Neutrophil (primary cell): ENCODE measurements at regions not wholly inside any gene's neighbourhood (a gene's known extent, or its start where the extent isn't known, plus 50 kb on each side); places are given as distances from the start of the nearest gene placed in this dataset.
"Not testable (repeated sequence)": the region's sequence is repeated elsewhere in the genome, so short reads cannot be mapped to it uniquely, and the experiment has no call there.

ENCODE experiments used
- H3K27ac ChIP-seq: fragments of 200-600 bp; sonication (generic); 2 replicates; pipeline ENCODE4 v1.5.1; 2016; ENCODE audit warnings: mild to moderate bottlenecking, moderate library complexity
- H3K27me3 ChIP-seq: fragments of 200-600 bp; sonication (generic); 2 replicates; pipeline ENCODE4 v1.6.0; 2016; ENCODE audit warnings: mild to moderate bottlenecking
- H3K36me3 ChIP-seq: fragments of 200-600 bp; sonication (generic); 2 replicates; pipeline ENCODE4 v1.5.1; 2017
- H3K4me1 ChIP-seq, 2 experiments: fragments of 200-600 bp in 1 of 2; sonication (generic) in 1 of 2; 1 replicate in 1 of 2; 2 replicates in 1 of 2; pipeline versions ENCODE4 v1.5.1 to v1.6.1; 2013 to 2016; ENCODE audit warnings: low read depth in 1 of 2, low read length in 1 of 2, mild to moderate bottlenecking in 1 of 2, moderate library complexity in 1 of 2; ENCODE audit not compliant: control insufficient read depth in 1 of 2, insufficient read depth in 1 of 2
- H3K4me3 ChIP-seq, 2 experiments: fragments of 200-600 bp in 1 of 2; sonication (generic) in 1 of 2; 1 replicate in 1 of 2; 2 replicates in 1 of 2; pipeline ENCODE4 v1.5.1; 2013 to 2016; ENCODE audit warnings: low read depth in 1 of 2, low read length in 1 of 2, mild to moderate bottlenecking in 1 of 2, moderate library complexity in 1 of 2
- H3K9me3 ChIP-seq: fragments of 200-600 bp; sonication (generic); 2 replicates; pipeline ENCODE4 v1.5.1; 2016
- TF ChIP-seq, protein P1 (sequence below): fragments of 200-600 bp; sonication (generic); IDR thresholded peaks from 2 replicates; pipeline ENCODE4 v1.5.1; 2016; ENCODE audit warnings: antibody characterized with exemption

DNA sequence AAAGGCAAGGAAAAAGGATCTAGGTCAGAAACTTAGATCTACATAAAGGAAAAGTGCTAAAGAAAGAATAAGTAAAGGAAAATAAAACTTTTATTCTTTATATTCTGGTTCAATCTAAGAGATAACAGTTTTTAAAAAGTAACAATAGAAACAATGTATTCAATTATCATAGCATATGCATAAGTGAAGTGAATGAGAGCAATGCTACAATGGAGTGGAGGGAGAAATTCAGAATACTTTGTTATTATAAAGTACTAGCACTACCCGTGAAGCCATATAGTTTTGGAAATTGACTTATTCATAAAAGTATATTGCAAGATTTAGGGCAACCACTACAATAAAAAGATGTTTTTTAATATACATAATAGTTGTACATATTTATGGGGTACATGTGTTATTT, 586.0 kb upstream of the MDGA2 start:
- TF ChIP-seq, protein P1, sequence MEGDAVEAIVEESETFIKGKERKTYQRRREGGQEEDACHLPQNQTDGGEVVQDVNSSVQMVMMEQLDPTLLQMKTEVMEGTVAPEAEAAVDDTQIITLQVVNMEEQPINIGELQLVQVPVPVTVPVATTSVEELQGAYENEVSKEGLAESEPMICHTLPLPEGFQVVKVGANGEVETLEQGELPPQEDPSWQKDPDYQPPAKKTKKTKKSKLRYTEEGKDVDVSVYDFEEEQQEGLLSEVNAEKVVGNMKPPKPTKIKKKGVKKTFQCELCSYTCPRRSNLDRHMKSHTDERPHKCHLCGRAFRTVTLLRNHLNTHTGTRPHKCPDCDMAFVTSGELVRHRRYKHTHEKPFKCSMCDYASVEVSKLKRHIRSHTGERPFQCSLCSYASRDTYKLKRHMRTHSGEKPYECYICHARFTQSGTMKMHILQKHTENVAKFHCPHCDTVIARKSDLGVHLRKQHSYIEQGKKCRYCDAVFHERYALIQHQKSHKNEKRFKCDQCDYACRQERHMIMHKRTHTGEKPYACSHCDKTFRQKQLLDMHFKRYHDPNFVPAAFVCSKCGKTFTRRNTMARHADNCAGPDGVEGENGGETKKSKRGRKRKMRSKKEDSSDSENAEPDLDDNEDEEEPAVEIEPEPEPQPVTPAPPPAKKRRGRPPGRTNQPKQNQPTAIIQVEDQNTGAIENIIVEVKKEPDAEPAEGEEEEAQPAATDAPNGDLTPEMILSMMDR = no peak
- H3K36me3 ChIP-seq = no peaks in the 10 kb centered on the region
- no peak overlapping the region for H3K27ac ChIP-seq
- H3K27me3 ChIP-seq = no peaks in the 10 kb centered on the region
- no peaks in the 10 kb centered on the region for H3K4me1 ChIP-seq
- no peaks in the 10 kb centered on the region for H3K9me3 ChIP-seq
- H3K4me3 ChIP-seq = no peak overlapping the region

GRCh38 chr14:48260394-48261295, 585.2 kb upstream of the MDGA2 start:
- not testable (repeated sequence) for H3K27me3 ChIP-seq, H3K27ac ChIP-seq, H3K36me3 ChIP-seq, H3K4me1 ChIP-seq, H3K9me3 ChIP-seq, H3K4me3 ChIP-seq

DNA sequence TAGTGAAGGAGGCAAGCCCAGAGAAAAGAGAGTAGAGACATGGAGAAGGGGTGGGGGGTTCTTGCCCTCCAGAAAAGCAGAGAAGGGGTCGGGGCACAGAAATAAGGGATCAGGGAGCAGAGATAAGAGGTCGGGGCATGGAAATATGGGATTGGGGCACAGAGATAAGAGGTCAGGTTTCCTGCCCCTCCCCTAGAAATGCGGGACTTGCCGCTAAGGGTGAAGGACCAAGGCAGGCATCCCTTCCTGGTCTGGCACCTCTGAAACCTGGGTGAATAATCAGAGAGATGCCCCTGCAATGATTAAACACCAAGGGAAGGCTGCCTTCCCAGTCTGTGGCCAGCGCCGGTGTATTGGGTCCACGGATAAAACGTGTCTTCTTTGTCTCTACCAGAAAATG, 584.5 kb upstream of the MDGA2 start:
- H3K9me3 ChIP-seq, H3K27ac ChIP-seq, H3K4me1 ChIP-seq, H3K4me3 ChIP-seq, H3K27me3 ChIP-seq, H3K36me3 ChIP-seq: not testable (repeated sequence)

GRCh38 chr14:48259232-48259631, 583.8 kb upstream of the MDGA2 start:
- not testable (repeated sequence) for H3K27ac ChIP-seq, H3K4me3 ChIP-seq, H3K27me3 ChIP-seq, H3K4me1 ChIP-seq, H3K36me3 ChIP-seq, H3K9me3 ChIP-seq

DNA sequence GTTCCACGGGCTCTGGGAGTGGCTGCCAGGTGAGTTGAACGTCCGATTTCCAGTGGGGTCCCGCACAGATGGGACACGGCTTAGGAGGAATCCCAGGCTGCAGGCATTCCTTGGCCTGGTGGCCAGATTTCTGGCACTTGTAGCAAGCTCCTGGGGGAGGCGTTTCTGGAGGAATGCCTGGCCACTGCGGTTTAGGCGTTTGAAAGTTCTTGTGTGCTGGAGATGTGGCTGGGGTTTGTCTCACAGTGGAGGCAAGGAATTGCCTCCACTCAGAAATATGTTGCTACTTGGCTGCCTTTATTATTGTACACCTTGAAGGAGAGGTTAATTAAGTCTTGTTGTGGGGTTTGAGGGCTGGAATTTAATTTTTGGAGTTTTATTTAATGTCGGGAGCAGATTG, 583.3 kb upstream of the MDGA2 start:
- not testable (repeated sequence) for H3K9me3 ChIP-seq, H3K27me3 ChIP-seq, H3K4me1 ChIP-seq, H3K4me3 ChIP-seq, H3K27ac ChIP-seq, H3K36me3 ChIP-seq

- H3K4me3 ChIP-seq = no peak overlapping the region
- no peaks in the 10 kb centered on the region for H3K27me3 ChIP-seq
- no peaks in the 10 kb centered on the region for H3K36me3 ChIP-seq
- no peak overlapping the region for H3K27ac ChIP-seq
- H3K4me1 ChIP-seq = no peaks in the 10 kb centered on the region
- TF ChIP-seq, protein P1 = no peak
- H3K9me3 ChIP-seq = no peaks in the 10 kb centered on the region
Observed at GRCh38 chr14:48253020-48253419, 577.6 kb upstream of the MDGA2 start.

GRCh38 chr14:48251290-48251689, 575.9 kb upstream of the MDGA2 start:
- Histone ChIP-seq H3K4me3 (no peak overlapping the region), H3K9me3 (no peaks in the 10 kb centered on the region), H3K27me3 (no peaks in the 10 kb centered on the region), H3K4me1 (no peaks in the 10 kb centered on the region), H3K36me3 (no peaks in the 10 kb centered on the region), H3K27ac (no peak overlapping the region)
- TF ChIP-seq, protein P1 = no peak
